Uterus (tissue), 3 donors: ENCODE measurements at regions not wholly inside any gene's neighbourhood (a gene's known extent, or its start where the extent isn't known, plus 50 kb on each side); places are given as distances from the start of the nearest gene placed in this dataset.

Source experiments
- DNase-seq, 2 donors: peaks; one replicate each; pipeline ENCODE4 v3.0.0-alpha.2; 2019 to 2020
- H3K27ac ChIP-seq, 2 donors: fragments of 200-600 bp; sonication (generic); 1 replicate in 1 of 2; 2 replicates in 1 of 2; pipeline ENCODE4 v1.5.1; 2016 to 2018
- H3K27me3 ChIP-seq, 2 donors: fragments of 200-600 bp; sonication (generic); one replicate each; pipeline ENCODE4 v1.5.1; 2018 to 2019; ENCODE audit warnings: control low read depth in 1 of 2
- H3K36me3 ChIP-seq, 2 donors: fragments of 200-600 bp; sonication (generic); one replicate each; pipeline ENCODE4 v1.5.1; 2019; ENCODE audit warnings: control low read depth in 1 of 2
- H3K4me1 ChIP-seq, 2 donors: fragments of 200-600 bp; sonication (generic); one replicate each; pipeline ENCODE4 v1.5.1; 2018 to 2019; ENCODE audit warnings: control low read depth in 1 of 2
- H3K4me3 ChIP-seq, 2 donors: fragments of 200-600 bp; sonication (generic); 1 replicate in 1 of 2; 2 replicates in 1 of 2; pipeline ENCODE4 v1.5.1; 2018 to 2019; ENCODE audit warnings: mild to moderate bottlenecking in 1 of 2
- H3K9me3 ChIP-seq, 2 donors: fragments of 200-600 bp; sonication (generic); one replicate each; pipeline ENCODE4 v1.5.1; 2019; ENCODE audit warnings: control low read depth in 1 of 2
- CTCF ChIP-seq, 4 experiments: fragments of 200-600 bp in 2 of 4; fragments of 450-650 bp in 2 of 4; sonication (generic) in 2 of 4; IDR thresholded peaks; one replicate each; pipeline ENCODE4 v1.5.1; 2016 to 2019; ENCODE audit warnings: antibody characterized with exemption in 4 of 4, mild to moderate bottlenecking in 2 of 4, moderate library complexity in 1 of 4
- POLR2A ChIP-seq, 2 donors: fragments of 450-650 bp; IDR thresholded peaks; one replicate each; pipeline ENCODE4 v1.6.1; 2016; ENCODE audit warnings: antibody characterized with exemption in 2 of 2, mild to moderate bottlenecking in 1 of 2, moderate library complexity in 1 of 2
- intact Hi-C: fragments of 100-400 bp; cut with DNase I; formaldehyde crosslinking; loops from one replicate; pipeline ENCODE4 v1.15.1; 2023; ENCODE audit warnings: low total_unique reads
- donor health status: DM: yes; HTN: yes; CAD: no.

GRCh38 chr15:87151202-87151748 lies 1071.6 kb downstream of the AGBL1 start:
- Histone ChIP-seq H3K4me3 (no peak overlapping the region), H3K4me1 (no peaks in the 10 kb centered on the region), H3K36me3 (no peaks in the 10 kb centered on the region), H3K9me3 (no peaks in the 10 kb centered on the region), H3K27me3 (no peaks in the 10 kb centered on the region), H3K27ac (no peak overlapping the region)
- no peak for DNase-seq
- no peak for TF ChIP-seq POLR2A (IDR thresholded peaks at IDR 0.05)
- no peak for TF ChIP-seq CTCF (IDR thresholded peaks at IDR 0.05)
- intact Hi-C loops: no loop called here

- TF ChIP-seq CTCF (IDR thresholded peaks at IDR 0.05) (no peak), POLR2A (IDR thresholded peaks at IDR 0.05) (no peak)
- H3K27me3 ChIP-seq: no peaks in the 10 kb centered on the region
- H3K36me3 ChIP-seq: no peaks in the 10 kb centered on the region
- no peak overlapping the region for H3K4me3 ChIP-seq
- no peaks in the 10 kb centered on the region for H3K9me3 ChIP-seq
- H3K4me1 ChIP-seq: no peaks in the 10 kb centered on the region
- DNase-seq: no peak
- intact Hi-C loops: no loop called here
- no peak overlapping the region for H3K27ac ChIP-seq
These were observed 1066.0 kb downstream of the AGBL1 start for GRCh38 chr15:87145696-87146095.

- Histone ChIP-seq H3K4me3 (no peak overlapping the region), H3K36me3 (no peaks in the 10 kb centered on the region), H3K4me1 (no peaks in the 10 kb centered on the region), H3K9me3 (no peaks in the 10 kb centered on the region), H3K27ac (no peak overlapping the region), H3K27me3 (no peaks in the 10 kb centered on the region)
- no peak for TF ChIP-seq CTCF (IDR thresholded peaks at IDR 0.05)
- no peak for TF ChIP-seq POLR2A (IDR thresholded peaks at IDR 0.05)
- intact Hi-C loops: no loop called here
- DNase-seq: no peak
These were observed 1065.1 kb downstream of the AGBL1 start for GRCh38 chr15:87144775-87145174.

- H3K4me3 ChIP-seq: no peak overlapping the region
- no peak overlapping the region for H3K27ac ChIP-seq
- no peaks in the 10 kb centered on the region for H3K4me1 ChIP-seq
- no peaks in the 10 kb centered on the region for H3K9me3 ChIP-seq
- no peaks in the 10 kb centered on the region for H3K36me3 ChIP-seq
- no peak for DNase-seq
- TF ChIP-seq POLR2A (IDR thresholded peaks at IDR 0.05) (no peak), CTCF (IDR thresholded peaks at IDR 0.05) (no peak)
- intact Hi-C loops: no loop called here
- no peaks in the 10 kb centered on the region for H3K27me3 ChIP-seq
These were observed 1062.4 kb downstream of the AGBL1 start for GRCh38 chr15:87142096-87142495.

- H3K4me1 ChIP-seq: no peaks in the 10 kb centered on the region
- H3K27ac ChIP-seq: no peak overlapping the region
- H3K36me3 ChIP-seq: no peaks in the 10 kb centered on the region
- no peak for DNase-seq
- H3K4me3 ChIP-seq: no peak overlapping the region
- no peak for TF ChIP-seq CTCF (IDR thresholded peaks at IDR 0.05)
- no peak for TF ChIP-seq POLR2A (IDR thresholded peaks at IDR 0.05)
- intact Hi-C loops: no loop called here
- H3K9me3 ChIP-seq: no peaks in the 10 kb centered on the region
- no peaks in the 10 kb centered on the region for H3K27me3 ChIP-seq
These were observed 1055.4 kb downstream of the AGBL1 start for GRCh38 chr15:87135109-87135508.
